Hepatocyte (in vitro differentiated cells): ENCODE measurements at regions not wholly inside any gene's neighbourhood (a gene's known extent, or its start where the extent isn't known, plus 50 kb on each side); places are given as distances from the start of the nearest gene placed in this dataset.

ENCODE experiments used
- EZH2 ChIP-seq: fragments of 200-600 bp; sonication (generic); IDR thresholded peaks from 2 replicates; pipeline ENCODE4 v1.6.1; 2016; ENCODE audit warnings: antibody characterized with exemption, mild to moderate bottlenecking, borderline replicate concordance
- EZH2phosphoT487 ChIP-seq: fragments of 200-600 bp; sonication (generic); IDR thresholded peaks from one replicate; pipeline ENCODE4 v1.6.1; 2018; ENCODE audit warnings: antibody characterized with exemption, mild to moderate bottlenecking, low read depth, moderate library complexity; ENCODE audit not compliant: unreplicated experiment, severe bottlenecking
- TF ChIP-seq, protein P1 (sequence below): fragments of 200-600 bp; sonication (generic); IDR thresholded peaks from 2 replicates; pipeline ENCODE4 v1.5.1; 2016; ENCODE audit warnings: antibody characterized with exemption, mild to moderate bottlenecking; ENCODE audit not compliant: poor library complexity

DNA sequence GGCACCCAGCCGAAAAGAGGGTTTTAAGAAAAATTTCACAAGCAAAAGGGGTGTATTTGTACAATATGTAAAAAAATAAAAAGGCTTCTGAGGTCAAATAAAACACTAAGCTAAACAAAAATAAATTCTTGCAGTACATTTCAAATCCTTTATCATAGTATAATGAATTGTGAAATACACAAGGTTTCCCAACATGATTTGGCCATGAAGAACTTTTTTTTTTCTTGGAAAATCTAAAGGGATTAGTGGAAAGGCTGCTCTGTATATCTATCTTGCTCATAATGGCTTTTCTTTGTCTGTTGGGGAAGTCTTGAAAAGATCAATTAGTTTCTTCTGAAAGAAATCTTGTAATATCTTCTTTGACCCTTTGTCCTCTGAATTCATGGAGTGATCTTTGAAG is 593.4 kb downstream of the PLPP3 start:
- TF ChIP-seq, protein P1, sequence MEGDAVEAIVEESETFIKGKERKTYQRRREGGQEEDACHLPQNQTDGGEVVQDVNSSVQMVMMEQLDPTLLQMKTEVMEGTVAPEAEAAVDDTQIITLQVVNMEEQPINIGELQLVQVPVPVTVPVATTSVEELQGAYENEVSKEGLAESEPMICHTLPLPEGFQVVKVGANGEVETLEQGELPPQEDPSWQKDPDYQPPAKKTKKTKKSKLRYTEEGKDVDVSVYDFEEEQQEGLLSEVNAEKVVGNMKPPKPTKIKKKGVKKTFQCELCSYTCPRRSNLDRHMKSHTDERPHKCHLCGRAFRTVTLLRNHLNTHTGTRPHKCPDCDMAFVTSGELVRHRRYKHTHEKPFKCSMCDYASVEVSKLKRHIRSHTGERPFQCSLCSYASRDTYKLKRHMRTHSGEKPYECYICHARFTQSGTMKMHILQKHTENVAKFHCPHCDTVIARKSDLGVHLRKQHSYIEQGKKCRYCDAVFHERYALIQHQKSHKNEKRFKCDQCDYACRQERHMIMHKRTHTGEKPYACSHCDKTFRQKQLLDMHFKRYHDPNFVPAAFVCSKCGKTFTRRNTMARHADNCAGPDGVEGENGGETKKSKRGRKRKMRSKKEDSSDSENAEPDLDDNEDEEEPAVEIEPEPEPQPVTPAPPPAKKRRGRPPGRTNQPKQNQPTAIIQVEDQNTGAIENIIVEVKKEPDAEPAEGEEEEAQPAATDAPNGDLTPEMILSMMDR: no peak
- TF ChIP-seq EZH2 (no peak), EZH2phosphoT487 (no peak)
